ENCODE measurements at regions not wholly inside any gene's neighbourhood (a gene's known extent, or its start where the extent isn't known, plus 50 kb on each side); places are given as distances from the start of the nearest gene placed in this dataset.

DNA sequence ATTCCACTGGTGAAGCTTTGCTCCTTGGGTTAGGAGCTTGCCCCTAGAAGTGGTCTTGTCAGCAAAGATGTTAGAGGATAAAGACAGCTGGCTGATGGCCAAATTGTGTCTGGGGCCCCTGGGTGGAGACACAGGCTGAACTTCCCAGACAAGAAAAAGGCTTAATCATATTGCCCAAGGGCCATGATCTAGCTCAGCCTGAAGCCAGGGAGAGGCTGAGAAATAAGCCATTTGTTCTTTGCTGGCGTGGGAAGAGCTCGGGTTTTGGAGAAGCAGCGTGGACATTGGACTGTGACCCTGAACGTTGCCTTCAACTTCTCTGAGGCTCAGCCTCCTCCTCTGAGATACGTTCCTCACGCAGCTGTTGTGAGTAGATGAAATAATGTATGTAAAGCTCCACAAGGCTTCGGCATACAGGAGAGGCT lies 153.0 kb downstream of the ZFP36L2 start:
- Histone ChIP-seq H3K27me3 (ENCODE audit: insufficient read depth, poor library complexity, severe bottlenecking) (no peaks in the 10 kb centered on the region), H3K4me3 (replicated peaks; ENCODE audit: insufficient read depth, low read length) (no peak overlapping the region), H3K27ac (replicated peaks) (no peak overlapping the region)
- DNase-seq (ENCODE audit: low read depth in 1 of 2, low spot score in 1 of 2) = peak; percentile 56 to 67
- TF ChIP-seq CTCF (IDR thresholded peaks at IDR 0.05; ENCODE audit: insufficient read depth, low read length) (no peak), SPI1 (IDR thresholded peaks at IDR 0.05; ENCODE audit: borderline replicate concordance, low read depth) (no peak), GABPA (IDR thresholded peaks at IDR 0.05; ENCODE audit: low read depth) (no peak), POLR2AphosphoS5 (IDR thresholded peaks at IDR 0.05; ENCODE audit: low read depth) (no peak)
- TF ChIP-seq, protein P1, sequence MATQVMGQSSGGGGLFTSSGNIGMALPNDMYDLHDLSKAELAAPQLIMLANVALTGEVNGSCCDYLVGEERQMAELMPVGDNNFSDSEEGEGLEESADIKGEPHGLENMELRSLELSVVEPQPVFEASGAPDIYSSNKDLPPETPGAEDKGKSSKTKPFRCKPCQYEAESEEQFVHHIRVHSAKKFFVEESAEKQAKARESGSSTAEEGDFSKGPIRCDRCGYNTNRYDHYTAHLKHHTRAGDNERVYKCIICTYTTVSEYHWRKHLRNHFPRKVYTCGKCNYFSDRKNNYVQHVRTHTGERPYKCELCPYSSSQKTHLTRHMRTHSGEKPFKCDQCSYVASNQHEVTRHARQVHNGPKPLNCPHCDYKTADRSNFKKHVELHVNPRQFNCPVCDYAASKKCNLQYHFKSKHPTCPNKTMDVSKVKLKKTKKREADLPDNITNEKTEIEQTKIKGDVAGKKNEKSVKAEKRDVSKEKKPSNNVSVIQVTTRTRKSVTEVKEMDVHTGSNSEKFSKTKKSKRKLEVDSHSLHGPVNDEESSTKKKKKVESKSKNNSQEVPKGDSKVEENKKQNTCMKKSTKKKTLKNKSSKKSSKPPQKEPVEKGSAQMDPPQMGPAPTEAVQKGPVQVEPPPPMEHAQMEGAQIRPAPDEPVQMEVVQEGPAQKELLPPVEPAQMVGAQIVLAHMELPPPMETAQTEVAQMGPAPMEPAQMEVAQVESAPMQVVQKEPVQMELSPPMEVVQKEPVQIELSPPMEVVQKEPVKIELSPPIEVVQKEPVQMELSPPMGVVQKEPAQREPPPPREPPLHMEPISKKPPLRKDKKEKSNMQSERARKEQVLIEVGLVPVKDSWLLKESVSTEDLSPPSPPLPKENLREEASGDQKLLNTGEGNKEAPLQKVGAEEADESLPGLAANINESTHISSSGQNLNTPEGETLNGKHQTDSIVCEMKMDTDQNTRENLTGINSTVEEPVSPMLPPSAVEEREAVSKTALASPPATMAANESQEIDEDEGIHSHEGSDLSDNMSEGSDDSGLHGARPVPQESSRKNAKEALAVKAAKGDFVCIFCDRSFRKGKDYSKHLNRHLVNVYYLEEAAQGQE (IDR thresholded peaks at IDR 0.05; ENCODE audit: insufficient replicate concordance, low read depth) = no peak

- no peak overlapping the region for H3K27ac ChIP-seq (replicated peaks)
Measured at GRCh38 chr2:43071599-43072550, 154.5 kb downstream of the ZFP36L2 start.

More at GRCh38 chr2:43071599-43072550, 154.5 kb downstream of the ZFP36L2 start:
- Histone ChIP-seq H3K27me3 (ENCODE audit: insufficient read depth, poor library complexity, severe bottlenecking) (no peaks in the 10 kb centered on the region), H3K4me3 (replicated peaks; ENCODE audit: insufficient read depth, low read length) (no peak overlapping the region)
- no peak for DNase-seq (ENCODE audit: low read depth in 1 of 2, low spot score in 1 of 2)
- TF ChIP-seq, protein P1 (IDR thresholded peaks at IDR 0.05; ENCODE audit: insufficient replicate concordance, low read depth) = no peak
- TF ChIP-seq GABPA (IDR thresholded peaks at IDR 0.05; ENCODE audit: low read depth) (no peak), POLR2AphosphoS5 (IDR thresholded peaks at IDR 0.05; ENCODE audit: low read depth) (no peak), SPI1 (IDR thresholded peaks at IDR 0.05; ENCODE audit: borderline replicate concordance, low read depth) (no peak), CTCF (IDR thresholded peaks at IDR 0.05; ENCODE audit: insufficient read depth, low read length) (no peak)
